H9 (cell line): ENCODE measurements at regions not wholly inside any gene's neighbourhood (a gene's known extent, or its start where the extent isn't known, plus 50 kb on each side); places are given as distances from the start of the nearest gene placed in this dataset.

Experiments used
- DNase-seq: peaks from one replicate; pipeline ENCODE4 v3.0.0-alpha.2; 2017
- H2AFZ ChIP-seq: one replicate; pipeline ENCODE4 v1.6.1; 2013; ENCODE audit warnings: mild to moderate bottlenecking, low read length, control low read depth, moderate library complexity
- H2AK5ac ChIP-seq: 2 replicates; pipeline ENCODE4 v1.6.1; 2013; ENCODE audit warnings: low read length, control low read depth, mixed read lengths; ENCODE audit not compliant: insufficient read length
- H2BK120ac ChIP-seq: one replicate; pipeline ENCODE4 v1.6.1; 2013; ENCODE audit warnings: low read depth, mild to moderate bottlenecking, low read length, control low read depth, inconsistent platforms; ENCODE audit not compliant: poor library complexity, severe bottlenecking
- H2BK12ac ChIP-seq: 2 replicates; pipeline ENCODE4 v1.6.1; 2013; ENCODE audit warnings: low read length, control low read depth, mixed read lengths, low read depth; ENCODE audit not compliant: insufficient read length
- H2BK15ac ChIP-seq: 2 replicates; pipeline ENCODE4 v1.6.1; 2013; ENCODE audit warnings: low read depth, low read length, control low read depth
- H2BK20ac ChIP-seq: one replicate; pipeline ENCODE4 v1.6.1; 2013; ENCODE audit warnings: low read depth, mild to moderate bottlenecking, low read length, control low read depth, inconsistent platforms; ENCODE audit not compliant: poor library complexity, severe bottlenecking
- H2BK5ac ChIP-seq: 2 replicates; pipeline ENCODE4 v1.6.1; 2013; ENCODE audit warnings: low read length, control low read depth, mixed read lengths; ENCODE audit not compliant: insufficient read length
- H3K14ac ChIP-seq: 2 replicates; pipeline ENCODE4 v1.6.1; 2013; ENCODE audit warnings: low read length, control low read depth; ENCODE audit not compliant: insufficient read depth
- H3K18ac ChIP-seq: 2 replicates; pipeline ENCODE4 v1.6.1; 2013; ENCODE audit warnings: low read depth, mild to moderate bottlenecking, mixed read lengths, low read length, control low read depth; ENCODE audit not compliant: insufficient read length
- H3K23ac ChIP-seq: 2 replicates; pipeline ENCODE4 v1.6.1; 2013; ENCODE audit warnings: low read length, control low read depth, mixed read lengths, low read depth; ENCODE audit not compliant: insufficient read length
- H3K23me2 ChIP-seq: 2 replicates; pipeline ENCODE4 v1.6.1; 2013; ENCODE audit warnings: low read depth, mild to moderate bottlenecking, mixed read lengths, low read length, control low read depth; ENCODE audit not compliant: insufficient read length, poor library complexity, severe bottlenecking
- H3K27ac ChIP-seq: 2 replicates; pipeline ENCODE4 v1.5.1; 2013; ENCODE audit warnings: low read length, control low read depth, mixed read lengths, low read depth; ENCODE audit not compliant: insufficient read length
- H3K27me3 ChIP-seq: 2 replicates; pipeline ENCODE4 v1.6.1; 2013; ENCODE audit warnings: low read length, control low read depth, inconsistent platforms; ENCODE audit not compliant: insufficient read depth
- H3K4ac ChIP-seq: 2 replicates; pipeline ENCODE4 v1.6.1; 2013; ENCODE audit warnings: low read depth, mild to moderate bottlenecking, control low read depth, inconsistent platforms, low read length, moderate library complexity
- H3K4me1 ChIP-seq: 2 replicates; pipeline ENCODE4 v1.6.1; 2013; ENCODE audit warnings: low read length, control low read depth, inconsistent platforms; ENCODE audit not compliant: insufficient read depth
- H3K4me2 ChIP-seq: 2 replicates; pipeline ENCODE4 v1.6.1; 2013; ENCODE audit warnings: low read length, control low read depth, mixed read lengths; ENCODE audit not compliant: insufficient read length, insufficient read depth
- H3K56ac ChIP-seq: 2 replicates; pipeline ENCODE4 v1.6.1; 2013; ENCODE audit warnings: low read depth, mild to moderate bottlenecking, mixed read lengths, low read length, control low read depth; ENCODE audit not compliant: insufficient read length
- H3K79me1 ChIP-seq: 2 replicates; pipeline ENCODE4 v1.6.1; 2013; ENCODE audit warnings: low read depth, mild to moderate bottlenecking, moderate library complexity, low read length, control low read depth, inconsistent platforms; ENCODE audit not compliant: insufficient read depth, poor library complexity, severe bottlenecking
- H3K79me2 ChIP-seq: 2 replicates; pipeline ENCODE4 v1.6.1; 2013; ENCODE audit warnings: low read length, control low read depth, inconsistent platforms; ENCODE audit not compliant: insufficient read depth
- H3K9ac ChIP-seq: 2 replicates; pipeline ENCODE4 v1.6.1; 2013; ENCODE audit warnings: low read length, control low read depth, mixed read lengths; ENCODE audit not compliant: insufficient read length; ENCODE audit errors: extremely low read depth
- H3K9me3 ChIP-seq: one replicate; pipeline ENCODE4 v1.6.1; 2013; ENCODE audit warnings: low read depth, low read length, inconsistent platforms; ENCODE audit not compliant: control insufficient read depth
- H3T11ph ChIP-seq: one replicate; pipeline ENCODE4 v1.6.1; 2013; ENCODE audit warnings: mild to moderate bottlenecking, low read length, control low read depth, inconsistent platforms
- H4K20me1 ChIP-seq: one replicate; pipeline ENCODE4 v1.6.1; 2013; ENCODE audit not compliant: control insufficient read depth, insufficient read length, insufficient read depth
- H4K5ac ChIP-seq: 2 replicates; pipeline ENCODE4 v1.6.1; 2013; ENCODE audit warnings: low read depth, mild to moderate bottlenecking, mixed read lengths, low read length, control low read depth; ENCODE audit not compliant: insufficient read length
- H4K8ac ChIP-seq: replicated peaks from 2 replicates; pipeline ENCODE4 v1.6.1; 2013; ENCODE audit warnings: low read length, control low read depth, mixed read lengths, low read depth; ENCODE audit not compliant: insufficient read length
- H4K91ac ChIP-seq: 2 replicates; pipeline ENCODE4 v1.6.1; 2013; ENCODE audit warnings: low read depth, mild to moderate bottlenecking, moderate library complexity, mixed read lengths, low read length, control low read depth; ENCODE audit not compliant: insufficient read length
- H3K27ac Mint-ChIP-seq, 3 experiments: 2 replicates in 2 of 3; 3 replicates in 1 of 3; pipeline ENCODE4 v1.8.0; 2020 to 2021; ENCODE audit warnings: mixed read lengths in 3 of 3, mild to moderate bottlenecking in 1 of 3, moderate library complexity in 1 of 3
- H3K27me3 Mint-ChIP-seq: 2 replicates; pipeline ENCODE4 v1.8.0; 2021; ENCODE audit warnings: low read depth, mild to moderate bottlenecking, moderate library complexity, mixed read lengths
- H3K36me3 Mint-ChIP-seq, 3 experiments: 2 replicates in 2 of 3; 3 replicates in 1 of 3; pipeline ENCODE4 v1.8.0; 2020 to 2021; ENCODE audit warnings: low read depth in 3 of 3, mixed read lengths in 3 of 3; ENCODE audit not compliant: insufficient read depth in 1 of 3
- H3K4me1 Mint-ChIP-seq, 2 experiments: 2 replicates each; pipeline ENCODE4 v1.8.0; 2020; ENCODE audit warnings: mixed read lengths in 2 of 2
- H3K4me3 Mint-ChIP-seq, 2 experiments: 2 replicates in 1 of 2; 3 replicates in 1 of 2; pipeline ENCODE4 v1.8.0; 2020 to 2021; ENCODE audit warnings: mild to moderate bottlenecking in 2 of 2, mixed read lengths in 2 of 2, moderate library complexity in 1 of 2
- H3K9me3 Mint-ChIP-seq, 2 experiments: 2 replicates in 1 of 2; 3 replicates in 1 of 2; pipeline ENCODE4 v1.8.0; 2020; ENCODE audit warnings: mild to moderate bottlenecking in 2 of 2, mixed read lengths in 2 of 2, moderate library complexity in 1 of 2
- WGBS: extraction: QIAGEN DNeasy Blood & Tissue Kit; methylation state at CpG from one replicate; pipeline ENCODE4 v1.1.7; 2013; ENCODE audit warnings: missing lambda C conversion rate, low lambda C conversion rate, mixed read lengths; ENCODE audit not compliant: insufficient read length; ENCODE audit errors: extremely low coverage; 5-methylcytosine and 5-hydroxymethylcytosine counted together
- TF ChIP-seq, protein P1 (sequence below): fragments of 200-600 bp; sonication (generic); conservative IDR thresholded peaks from 3 replicates; pipeline ENCODE4 v1.8.0; 2021; ENCODE audit warnings: antibody characterized with exemption, mild to moderate bottlenecking

- Mint-ChIP-seq H3K4me3 (no peak overlapping the region), H3K36me3 (peaks cover 5 to 15% (median 10%) of the 10 kb centered on the region in 3 experiments), H3K27ac (no peak overlapping the region), H3K27me3 (peaks cover 17% of the 10 kb centered on the region), H3K9me3 (peaks cover 12 to 13% of the 10 kb centered on the region in 2 experiments), H3K4me1 (peaks cover 40 to 54% of the 10 kb centered on the region in 2 experiments)
- no peak overlapping the region for H3K4me2 ChIP-seq
- no peaks in the 10 kb centered on the region for H3K9me3 ChIP-seq
- no CpG with 5 or more reads among the region's 7 CpGs for WGBS
- H3K79me2 ChIP-seq, result no peaks in the 10 kb centered on the region
- no peak overlapping the region for H4K91ac ChIP-seq
- H2BK120ac ChIP-seq, result no peak overlapping the region
- H2AK5ac ChIP-seq, result no peak overlapping the region
- H3K18ac ChIP-seq, result no peak overlapping the region
- peaks cover 12% of the 10 kb centered on the region for H3K4me1 ChIP-seq
- no peak overlapping the region for H4K8ac ChIP-seq
- no peaks in the 10 kb centered on the region for H3K23me2 ChIP-seq
- no peak overlapping the region for H3K4ac ChIP-seq
- no peak overlapping the region for H4K5ac ChIP-seq
- no peak overlapping the region for H3K23ac ChIP-seq
- H2BK5ac ChIP-seq, result no peak overlapping the region
- no peak overlapping the region for H3K56ac ChIP-seq
- DNase-seq, result no peak
- H3K27ac ChIP-seq, result no peak overlapping the region
- no peak overlapping the region for H3T11ph ChIP-seq
- no peaks in the 10 kb centered on the region for H3K79me1 ChIP-seq
- no peak overlapping the region for H2BK15ac ChIP-seq
- no peaks in the 10 kb centered on the region for H3K27me3 ChIP-seq
- H4K20me1 ChIP-seq, result no peaks in the 10 kb centered on the region
- H2BK12ac ChIP-seq, result no peak overlapping the region
- H3K9ac ChIP-seq, result no peak overlapping the region
- TF ChIP-seq, protein P1, sequence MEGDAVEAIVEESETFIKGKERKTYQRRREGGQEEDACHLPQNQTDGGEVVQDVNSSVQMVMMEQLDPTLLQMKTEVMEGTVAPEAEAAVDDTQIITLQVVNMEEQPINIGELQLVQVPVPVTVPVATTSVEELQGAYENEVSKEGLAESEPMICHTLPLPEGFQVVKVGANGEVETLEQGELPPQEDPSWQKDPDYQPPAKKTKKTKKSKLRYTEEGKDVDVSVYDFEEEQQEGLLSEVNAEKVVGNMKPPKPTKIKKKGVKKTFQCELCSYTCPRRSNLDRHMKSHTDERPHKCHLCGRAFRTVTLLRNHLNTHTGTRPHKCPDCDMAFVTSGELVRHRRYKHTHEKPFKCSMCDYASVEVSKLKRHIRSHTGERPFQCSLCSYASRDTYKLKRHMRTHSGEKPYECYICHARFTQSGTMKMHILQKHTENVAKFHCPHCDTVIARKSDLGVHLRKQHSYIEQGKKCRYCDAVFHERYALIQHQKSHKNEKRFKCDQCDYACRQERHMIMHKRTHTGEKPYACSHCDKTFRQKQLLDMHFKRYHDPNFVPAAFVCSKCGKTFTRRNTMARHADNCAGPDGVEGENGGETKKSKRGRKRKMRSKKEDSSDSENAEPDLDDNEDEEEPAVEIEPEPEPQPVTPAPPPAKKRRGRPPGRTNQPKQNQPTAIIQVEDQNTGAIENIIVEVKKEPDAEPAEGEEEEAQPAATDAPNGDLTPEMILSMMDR, result no peak
- no peak overlapping the region for H3K14ac ChIP-seq
- H2AFZ ChIP-seq, result no peak overlapping the region
- H2BK20ac ChIP-seq, result no peak overlapping the region
Observed at GRCh38 chr16:86356804-86357203, 153.5 kb upstream of the FOXF1 start.
